ENCODE measurements at regions not wholly inside any gene's neighbourhood (a gene's known extent, or its start where the extent isn't known, plus 50 kb on each side); places are given as distances from the start of the nearest gene placed in this dataset.

- TF ChIP-seq, protein P1, sequence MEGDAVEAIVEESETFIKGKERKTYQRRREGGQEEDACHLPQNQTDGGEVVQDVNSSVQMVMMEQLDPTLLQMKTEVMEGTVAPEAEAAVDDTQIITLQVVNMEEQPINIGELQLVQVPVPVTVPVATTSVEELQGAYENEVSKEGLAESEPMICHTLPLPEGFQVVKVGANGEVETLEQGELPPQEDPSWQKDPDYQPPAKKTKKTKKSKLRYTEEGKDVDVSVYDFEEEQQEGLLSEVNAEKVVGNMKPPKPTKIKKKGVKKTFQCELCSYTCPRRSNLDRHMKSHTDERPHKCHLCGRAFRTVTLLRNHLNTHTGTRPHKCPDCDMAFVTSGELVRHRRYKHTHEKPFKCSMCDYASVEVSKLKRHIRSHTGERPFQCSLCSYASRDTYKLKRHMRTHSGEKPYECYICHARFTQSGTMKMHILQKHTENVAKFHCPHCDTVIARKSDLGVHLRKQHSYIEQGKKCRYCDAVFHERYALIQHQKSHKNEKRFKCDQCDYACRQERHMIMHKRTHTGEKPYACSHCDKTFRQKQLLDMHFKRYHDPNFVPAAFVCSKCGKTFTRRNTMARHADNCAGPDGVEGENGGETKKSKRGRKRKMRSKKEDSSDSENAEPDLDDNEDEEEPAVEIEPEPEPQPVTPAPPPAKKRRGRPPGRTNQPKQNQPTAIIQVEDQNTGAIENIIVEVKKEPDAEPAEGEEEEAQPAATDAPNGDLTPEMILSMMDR (conservative IDR thresholded peaks at IDR 0.05; ENCODE audit: low read depth, low read length), result no peak
- DNase-seq (ENCODE audit: low read depth), result no peak
- no peak overlapping the region for H3K4me3 ChIP-seq (ENCODE audit: low read depth, low read length)
Observed at GRCh38 chr7:136205956-136206355, 228.8 kb upstream of the MTPN start.

DNA sequence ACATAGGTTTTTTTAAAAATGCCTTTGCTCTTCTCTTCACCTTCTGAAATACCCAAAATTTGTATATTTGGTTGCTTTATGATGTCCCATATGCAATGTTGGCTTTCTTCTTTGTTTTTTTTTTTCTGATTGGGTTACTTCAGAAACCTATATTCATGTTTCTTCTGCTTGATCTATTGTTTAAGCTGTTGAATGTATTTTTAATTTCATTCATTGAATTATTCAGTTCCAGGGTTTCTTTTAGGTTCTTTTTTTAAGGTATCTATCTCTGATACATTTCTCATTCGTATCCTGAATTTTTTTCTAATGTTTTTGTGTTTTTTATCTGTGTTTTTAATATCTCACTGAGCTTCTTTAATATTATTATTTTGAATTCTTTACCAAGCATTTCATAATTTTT lies 221.0 kb upstream of the MTPN start:
- DNase-seq (ENCODE audit: low read depth), result no peak
- TF ChIP-seq, protein P1 (conservative IDR thresholded peaks at IDR 0.05; ENCODE audit: low read depth, low read length), result no peak
- H3K4me3 ChIP-seq (ENCODE audit: low read depth, low read length), result no peak overlapping the region

DNA sequence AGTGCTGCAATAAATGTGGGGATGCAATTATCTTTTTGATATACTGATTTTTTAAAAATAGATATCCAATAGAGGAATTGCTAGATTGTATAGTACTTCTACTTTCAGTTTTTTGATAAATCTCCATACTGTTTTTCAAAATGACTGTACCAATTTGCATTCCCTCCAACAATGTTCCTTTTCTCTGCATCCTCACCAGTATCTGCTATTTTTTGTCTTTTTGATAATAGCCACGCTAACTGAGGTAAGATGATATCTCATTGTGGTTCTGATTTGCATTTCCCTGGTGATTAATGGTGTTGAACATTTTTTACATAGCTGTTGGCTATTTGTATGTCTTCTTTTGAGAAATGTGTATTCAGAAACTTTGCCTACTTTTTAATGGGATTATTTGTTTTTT lies 217.7 kb upstream of the MTPN start:
- TF ChIP-seq, protein P1 (conservative IDR thresholded peaks at IDR 0.05; ENCODE audit: low read depth, low read length), result no peak
- DNase-seq (ENCODE audit: low read depth), result no peak
- H3K4me3 ChIP-seq (ENCODE audit: low read depth, low read length), result no peak overlapping the region

GRCh38 chr7:136193940-136194339 lies 216.8 kb upstream of the MTPN start:
- no peak overlapping the region for H3K4me3 ChIP-seq (ENCODE audit: low read depth, low read length)
- TF ChIP-seq, protein P1 (conservative IDR thresholded peaks at IDR 0.05; ENCODE audit: low read depth, low read length), result no peak
- no peak for DNase-seq (ENCODE audit: low read depth)

DNA sequence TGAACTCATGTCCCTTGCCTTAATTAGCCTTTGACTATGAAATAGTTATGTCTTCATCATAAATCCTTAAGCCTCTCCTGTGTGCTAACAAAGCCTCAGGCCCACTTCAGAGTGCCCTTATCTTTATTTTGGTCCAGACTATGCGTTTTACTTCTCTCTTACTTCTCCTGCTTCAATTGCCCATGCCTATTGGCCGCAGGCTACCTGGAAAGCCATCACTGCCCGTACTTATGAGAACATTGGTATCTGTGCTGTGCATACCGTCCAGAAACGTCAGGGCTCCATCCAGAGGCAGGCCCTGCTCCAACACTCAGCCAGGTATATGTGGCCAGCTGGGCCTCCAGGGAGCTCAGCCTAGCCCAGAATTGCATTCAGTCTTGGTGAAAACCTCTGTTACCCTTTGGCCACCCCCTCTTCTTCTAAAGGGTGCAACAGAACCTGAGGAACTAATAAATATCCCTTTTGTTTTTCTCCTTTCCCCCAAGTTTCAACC lies 212.4 kb upstream of the MTPN start:
- H3K4me3 ChIP-seq (ENCODE audit: low read depth, low read length), result no peak overlapping the region
- no peak for DNase-seq (ENCODE audit: low read depth)
- TF ChIP-seq, protein P1 (conservative IDR thresholded peaks at IDR 0.05; ENCODE audit: low read depth, low read length), result no peak

- H3K4me3 ChIP-seq (ENCODE audit: low read depth, low read length), result no peak overlapping the region
- TF ChIP-seq, protein P1 (conservative IDR thresholded peaks at IDR 0.05; ENCODE audit: low read depth, low read length), result no peak
- no peak for DNase-seq (ENCODE audit: low read depth)
Observed at GRCh38 chr7:136186281-136186680, 209.1 kb upstream of the MTPN start.

- H3K4me3 ChIP-seq (ENCODE audit: low read depth, low read length), result no peak overlapping the region
- TF ChIP-seq, protein P1 (conservative IDR thresholded peaks at IDR 0.05; ENCODE audit: low read depth, low read length), result no peak
- DNase-seq (ENCODE audit: low read depth), result no peak
Observed at GRCh38 chr7:136184719-136185118, 207.6 kb upstream of the MTPN start.
